ENCODE measurements at regions not wholly inside any gene's neighbourhood (a gene's known extent, or its start where the extent isn't known, plus 50 kb on each side); places are given as distances from the start of the nearest gene placed in this dataset.

GRCh38 chr5:8827696-8828095 lies 718.2 kb downstream of the SEMA5A start (continued):
- TF ChIP-seq ZNF563 (CRISPR knock-in tag; IDR thresholded peaks at IDR 0.05): no peak

GRCh38 chr5:8828596-8829322 lies 717.1 kb downstream of the SEMA5A start:
- WGBS (ENCODE audit: low lambda C conversion rate): 6% methylated on average over 2 of the region's 2 CpGs
- H3K4me1 ChIP-seq (ENCODE audit: insufficient read depth, low read length): no peaks in the 10 kb centered on the region
- no peak for DNase-seq (ENCODE audit: low spot score)
- TF ChIP-seq HMGXB3 (CRISPR knock-in tag; IDR thresholded peaks at IDR 0.05; ENCODE audit: borderline replicate concordance) (no peak), SAP130 (CRISPR knock-in tag; IDR thresholded peaks at IDR 0.05; ENCODE audit: low read depth) (no peak), NRL (CRISPR knock-in tag; IDR thresholded peaks at IDR 0.05; ENCODE audit: borderline replicate concordance) (no peak), ZSCAN9 (CRISPR knock-in tag; IDR thresholded peaks at IDR 0.05; ENCODE audit: borderline replicate concordance) (no peak), ZNF367 (CRISPR knock-in tag; IDR thresholded peaks at IDR 0.05; ENCODE audit: borderline replicate concordance) (no peak), ZNF782 (CRISPR knock-in tag; IDR thresholded peaks at IDR 0.05; ENCODE audit: borderline replicate concordance) (no peak), MNT (IDR thresholded peaks at IDR 0.05) (no peak), DRAP1 (CRISPR knock-in tag; IDR thresholded peaks at IDR 0.05) (no peak), DNMT1 (CRISPR knock-in tag; IDR thresholded peaks at IDR 0.05) (no peak), TAF1 (CRISPR knock-in tag; IDR thresholded peaks at IDR 0.05) (no peak), ZSCAN12 (CRISPR knock-in tag; IDR thresholded peaks at IDR 0.05) (no peak), ZNF615 (CRISPR knock-in tag; IDR thresholded peaks at IDR 0.05; ENCODE audit: borderline replicate concordance) (no peak)
- no peak overlapping the region for H2AFZ ChIP-seq (ENCODE audit: low read length)
- no peak overlapping the region for H3K4me2 ChIP-seq (ENCODE audit: low read depth, low read length)
- no peak for FAIRE-seq
- in situ Hi-C loops (cut with HindIII; ENCODE audit: extremely low pct_ligation_motif_present, low pct_unique_long_range_greater_than_20kb) (no loop called here), intact Hi-C loops (cut with micrococcal nuclease; ENCODE audit: unreplicated experiment) (no loop called here)
- no TSS peak for BruUV-seq (replicated peaks)
- CTCF ChIA-PET (ENCODE audit: low intra/inter-chr PET ratio, low total read pairs): no interaction called here
- H3K4me3 ChIP-seq (replicated peaks in 1 of 3; ENCODE audit: insufficient read depth in 1 of 3, low read depth in 2 of 3, low read length in 3 of 3): no peak overlapping the region
- no peaks in the 10 kb centered on the region for H4K20me1 ChIP-seq (ENCODE audit: insufficient read depth, low read length)
- no peaks in the 10 kb centered on the region for H3K36me3 ChIP-seq (replicated peaks in 1 of 2; ENCODE audit: control insufficient read depth in 1 of 2, insufficient read depth in 2 of 2, low read length in 2 of 2)
- no peaks in the 10 kb centered on the region for H3K27me3 ChIP-seq (ENCODE audit: control insufficient read depth in 1 of 2, insufficient read depth in 2 of 2, low read length in 2 of 2)
- POLR2A ChIA-PET: no interaction called here
- ATAC-seq: no peak
- no peak overlapping the region for H3K27ac ChIP-seq (ENCODE audit: extremely low read length, insufficient read depth, low read length)
- H3K79me2 ChIP-seq (ENCODE audit: insufficient read depth, low read length): no peaks in the 10 kb centered on the region
- H3K9me3 ChIP-seq (ENCODE audit: low read length): peaks cover 97% of the 10 kb centered on the region
- H3K9ac ChIP-seq (ENCODE audit: insufficient read depth, low read depth, low read length): no peak overlapping the region
